Pons (tissue), 1 donor: ENCODE measurements at regions not wholly inside any gene's neighbourhood (a gene's known extent, or its start where the extent isn't known, plus 50 kb on each side); places are given as distances from the start of the nearest gene placed in this dataset.

Experiments
- DNase-seq: peaks from one replicate; pipeline ENCODE4 v3.0.0-alpha.2; 2016; ENCODE audit warnings: low spot score

- no peak for DNase-seq
These were observed 710.4 kb downstream of the TNS3 start for GRCh38 chr7:46871516-46871915.

- no peak for DNase-seq
These were observed 717.2 kb downstream of the TNS3 start for GRCh38 chr7:46864716-46865115.

DNA sequence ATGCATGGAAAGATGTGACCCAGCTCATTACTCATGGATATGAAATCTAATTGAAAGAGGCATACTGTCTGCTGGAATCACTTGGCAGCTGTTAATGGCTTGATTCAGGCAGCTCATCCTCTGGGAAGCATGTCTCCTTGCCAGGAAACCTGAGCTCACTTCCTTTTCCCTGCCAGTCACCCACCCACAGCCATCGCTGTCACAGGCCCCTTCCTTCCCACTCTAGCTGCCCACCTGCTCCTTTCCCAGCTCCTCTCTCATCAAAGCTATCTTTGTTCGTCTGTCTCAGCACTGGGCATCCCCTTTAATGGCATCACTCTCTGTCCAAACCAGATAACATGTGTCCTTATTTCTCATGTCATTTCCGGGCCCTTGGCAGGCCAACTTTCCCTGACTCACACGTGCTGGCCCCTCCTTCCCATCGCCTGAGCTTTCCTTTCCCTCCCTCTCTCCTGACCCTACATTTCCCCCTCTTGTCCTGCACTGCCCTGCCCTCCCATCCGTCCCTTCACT lies 721.9 kb downstream of the TNS3 start:
- no peak for DNase-seq

- DNase-seq = no peak
These were observed 726.1 kb downstream of the TNS3 start for GRCh38 chr7:46855851-46856250.

GRCh38 chr7:46854958-46855473 lies 726.9 kb downstream of the TNS3 start:
- peak; percentile 9 for DNase-seq

- DNase-seq = no peak
These were observed 728.5 kb downstream of the TNS3 start for GRCh38 chr7:46853451-46853850.

GRCh38 chr7:46852795-46853194 lies 729.1 kb downstream of the TNS3 start:
- no peak for DNase-seq

GRCh38 chr7:46850563-46851330 lies 731.2 kb downstream of the TNS3 start:
- DNase-seq = no peak

- no peak for DNase-seq
These were observed 733.0 kb downstream of the TNS3 start for GRCh38 chr7:46848944-46849343.

DNA sequence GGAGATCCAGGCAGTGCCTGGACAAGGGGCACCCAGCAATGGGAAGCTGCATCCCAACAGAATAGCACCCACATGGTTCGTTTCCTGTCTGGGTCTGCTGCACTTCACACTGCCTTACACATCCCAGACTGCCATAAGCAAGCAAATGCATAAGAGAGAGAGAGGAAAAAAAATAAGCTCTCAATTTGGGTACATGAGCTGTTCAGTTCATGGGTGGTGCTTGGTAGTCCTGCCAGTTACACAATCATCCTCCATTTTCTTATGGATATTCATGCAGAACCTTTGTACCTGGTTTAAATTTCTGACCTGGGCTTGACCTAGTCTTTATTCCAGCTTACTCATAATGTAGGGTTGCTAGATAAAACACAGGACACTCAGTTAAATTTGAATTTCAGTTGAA lies 733.6 kb downstream of the TNS3 start:
- no peak for DNase-seq

DNA sequence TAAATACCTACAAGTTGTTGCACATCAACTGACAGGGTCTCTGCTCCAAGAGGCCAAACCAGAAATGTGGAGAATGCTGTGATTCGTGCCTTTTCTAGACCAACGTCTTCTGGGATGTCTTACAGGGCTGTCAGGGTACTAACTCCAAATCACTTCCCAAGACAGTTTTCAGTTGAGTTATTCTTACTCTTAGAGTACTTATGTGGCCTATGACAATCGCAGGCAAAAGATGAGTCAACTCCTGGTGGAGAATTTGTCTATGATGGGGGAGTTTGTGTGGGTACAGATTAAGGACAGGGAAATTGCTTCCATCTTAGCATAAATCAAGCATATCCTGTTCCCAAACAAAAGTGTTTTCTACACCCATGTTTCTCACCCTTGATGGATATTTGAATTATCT lies 734.8 kb downstream of the TNS3 start:
- DNase-seq = no peak

DNA sequence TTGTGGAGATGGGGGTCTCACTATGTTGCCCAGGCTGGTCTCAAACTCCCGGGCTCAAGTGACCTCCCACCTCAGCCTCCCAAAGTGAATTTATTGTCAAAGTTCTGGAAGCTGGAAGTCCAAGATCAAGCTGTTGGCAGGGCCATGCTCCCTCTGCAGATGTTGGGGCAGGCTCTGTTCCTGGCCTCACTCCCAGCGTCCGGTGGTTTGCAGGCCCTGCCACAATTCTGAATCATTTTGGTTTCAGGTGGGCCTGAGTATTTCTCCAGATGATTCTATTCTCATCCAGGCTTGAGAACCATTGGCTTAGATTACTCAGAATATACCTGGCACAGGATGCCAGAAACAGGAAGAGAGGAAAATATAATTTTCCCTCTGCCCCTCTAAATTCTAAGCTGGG lies 737.4 kb downstream of the TNS3 start:
- no peak for DNase-seq

DNA sequence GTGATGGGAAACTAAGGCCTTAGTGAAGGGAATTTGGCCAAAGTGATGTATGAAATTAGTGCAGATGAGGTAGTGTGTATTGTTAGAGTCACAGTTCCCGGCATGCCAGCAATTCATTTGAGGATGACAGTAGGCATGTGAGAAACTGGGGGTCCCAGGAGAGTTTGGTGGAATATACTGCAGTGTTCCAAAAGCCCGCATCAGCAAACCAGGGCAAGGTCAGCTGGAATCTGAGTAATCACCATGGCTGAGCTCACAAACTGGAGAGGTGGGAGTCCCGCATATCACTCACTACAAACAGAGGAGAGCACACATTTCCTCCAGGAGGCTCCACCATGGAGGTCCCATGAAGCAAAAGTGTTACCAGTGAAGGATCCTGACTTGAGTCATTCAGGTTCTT lies 740.7 kb downstream of the TNS3 start:
- DNase-seq = no peak

DNA sequence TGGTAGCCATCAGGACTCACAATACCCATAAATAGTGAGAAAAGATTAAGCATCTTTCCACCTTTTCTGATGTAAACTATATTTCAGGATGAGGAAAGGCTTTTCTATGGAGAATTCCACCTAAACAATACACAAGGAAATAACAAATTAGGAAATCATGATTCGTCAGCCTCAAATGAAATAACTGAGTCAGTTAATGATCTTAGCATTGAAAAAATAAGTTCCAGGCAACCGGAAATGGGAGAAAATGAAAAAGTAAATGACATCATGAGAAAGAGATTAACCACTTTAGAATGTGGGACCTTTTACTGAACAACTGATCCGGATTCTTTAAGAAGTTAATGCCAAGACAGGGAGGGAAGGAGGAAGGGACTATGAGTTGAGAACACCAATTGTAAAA lies 742.3 kb downstream of the TNS3 start:
- DNase-seq = no peak

DNA sequence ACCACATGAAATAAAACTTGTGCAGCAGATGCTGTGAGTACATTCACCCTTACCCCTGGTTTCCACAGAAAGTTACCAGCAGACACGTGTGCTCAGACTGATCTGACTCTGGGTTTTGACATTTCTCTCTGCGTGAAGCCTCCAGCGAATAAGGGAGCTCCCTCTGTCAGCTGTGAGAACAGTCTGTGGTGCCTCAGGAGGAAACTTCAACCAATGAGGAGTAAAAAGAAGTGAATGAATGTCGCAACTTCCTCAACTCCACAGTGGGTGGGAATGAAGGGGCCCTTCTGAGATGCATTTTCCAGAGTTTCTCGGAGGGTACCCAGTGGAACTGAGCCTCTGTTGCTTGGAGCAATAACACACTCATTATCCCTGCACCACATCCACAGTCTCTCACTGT lies 743.4 kb downstream of the TNS3 start:
- no peak for DNase-seq

DNA sequence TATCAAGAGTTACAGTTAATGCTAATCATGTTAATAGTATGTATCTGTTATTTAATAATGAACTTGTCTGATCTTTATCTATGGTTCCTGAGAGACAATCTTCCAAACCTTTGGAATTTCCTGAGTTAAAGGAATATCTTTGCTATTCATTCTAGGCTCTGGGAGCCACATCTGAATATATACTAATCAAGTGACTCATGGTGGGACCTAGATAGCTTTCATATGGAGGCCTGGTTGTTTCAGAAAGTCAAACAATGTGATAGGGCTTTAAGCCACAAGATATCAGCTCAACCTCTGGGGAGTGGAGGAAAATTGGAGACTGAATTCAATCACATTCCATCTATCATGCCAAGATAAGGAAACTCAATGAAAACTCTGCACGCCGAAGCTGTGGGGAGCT lies 746.4 kb downstream of the TNS3 start:
- DNase-seq = no peak

DNA sequence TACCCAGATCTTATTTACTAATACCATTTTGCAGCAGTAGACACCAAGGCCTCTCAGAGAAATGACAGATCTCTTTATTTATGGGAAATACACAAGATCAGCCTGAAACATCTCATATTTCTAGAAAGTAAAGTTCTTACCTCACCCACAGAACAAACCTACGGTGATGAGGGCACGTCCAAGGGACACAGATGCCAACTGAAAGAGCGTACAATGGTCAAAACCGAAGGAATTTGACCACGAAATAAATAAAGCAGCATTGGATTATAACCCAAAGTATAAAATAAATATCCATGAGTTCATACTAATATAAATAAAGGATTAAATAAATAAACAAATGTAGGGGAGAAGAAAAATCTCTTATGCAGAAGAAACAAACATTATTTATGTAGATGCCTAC lies 747.0 kb downstream of the TNS3 start:
- DNase-seq = no peak

DNA sequence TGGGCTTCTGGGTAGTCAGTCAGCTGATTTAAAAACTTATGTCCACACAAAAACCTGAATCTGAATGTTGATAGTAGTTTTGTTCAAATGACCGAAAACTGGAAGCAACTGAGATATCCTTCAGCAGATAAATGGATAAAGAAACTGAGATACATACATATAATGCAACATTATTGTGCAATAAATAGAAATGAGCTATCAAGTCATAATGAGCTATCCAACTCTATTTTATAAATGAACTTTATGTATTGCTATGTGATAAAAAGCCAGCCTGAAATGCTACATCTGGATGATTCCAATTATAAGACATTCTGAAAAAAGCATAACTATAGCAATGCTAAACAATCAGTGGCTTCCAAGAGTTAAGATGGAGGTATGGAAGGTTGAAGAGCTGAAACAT lies 748.7 kb downstream of the TNS3 start:
- DNase-seq = no peak

- no peak for DNase-seq
These were observed 749.8 kb downstream of the TNS3 start for GRCh38 chr7:46832136-46832535.

- DNase-seq = no peak
These were observed 762.1 kb downstream of the TNS3 start for GRCh38 chr7:46819819-46820218.

DNA sequence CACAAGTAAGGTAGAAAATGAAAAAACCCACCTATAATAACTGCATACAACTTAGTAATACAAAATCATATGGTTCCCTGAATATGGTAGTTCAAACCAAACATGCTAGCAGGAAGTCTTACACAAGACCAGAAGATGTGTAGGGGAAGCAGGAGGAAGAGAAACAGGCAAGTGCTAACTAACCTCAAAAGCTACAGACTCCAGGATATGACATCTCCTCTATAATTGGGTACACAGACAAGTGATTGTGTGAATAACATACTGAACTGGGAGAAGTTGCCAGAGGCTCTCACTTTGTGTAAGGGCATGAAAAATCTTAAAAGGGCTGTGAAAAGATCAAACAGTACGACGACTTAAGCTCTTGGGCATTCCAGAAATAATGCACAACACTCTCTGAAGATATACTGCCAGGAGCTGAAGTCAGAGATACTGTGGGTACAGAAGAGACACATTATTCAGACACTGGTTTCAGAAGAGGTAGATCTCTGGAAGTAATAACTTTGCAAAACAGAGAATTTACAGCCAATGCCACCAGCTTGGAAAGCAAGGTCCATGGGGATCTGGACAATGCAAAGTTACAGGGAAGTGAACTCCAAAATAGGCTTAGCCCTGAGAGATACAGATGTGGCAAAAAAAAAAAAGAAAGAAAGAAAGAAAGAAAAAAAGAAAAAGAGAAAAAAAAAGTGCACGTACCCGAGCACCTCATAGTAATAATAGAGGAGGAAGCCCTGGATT lies 767.2 kb downstream of the TNS3 start:
- no peak for DNase-seq

DNA sequence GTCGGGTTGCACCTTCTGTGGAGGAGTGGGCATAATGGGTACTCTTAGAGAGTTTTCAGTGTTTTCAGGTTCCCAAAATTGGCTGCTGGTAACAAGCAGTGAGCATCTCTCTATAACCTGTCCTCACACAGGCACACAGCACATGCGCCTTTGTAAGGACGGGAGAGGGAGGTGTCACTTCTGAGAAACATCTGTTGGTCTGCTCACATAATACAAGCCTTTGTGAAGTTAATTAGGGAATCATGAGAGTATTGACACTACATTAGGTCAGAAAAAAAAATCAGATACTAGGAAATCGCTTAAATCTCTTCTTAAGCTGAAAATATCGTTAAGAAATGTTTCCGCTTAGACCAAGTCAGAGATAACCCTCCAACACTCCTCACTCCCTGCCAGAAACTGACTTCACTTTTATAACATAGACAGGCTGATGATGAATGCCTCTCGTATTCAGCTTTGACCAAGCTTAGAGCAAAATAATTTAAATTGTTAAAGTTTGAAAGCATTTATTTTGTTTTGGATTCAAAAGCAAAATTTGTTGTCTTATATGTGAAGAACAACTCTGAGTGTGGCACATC lies 769.7 kb downstream of the TNS3 start:
- no peak for DNase-seq

- DNase-seq = no peak
These were observed 770.4 kb downstream of the TNS3 start for GRCh38 chr7:46811529-46811928.
